ENCODE measurements at regions not wholly inside any gene's neighbourhood (a gene's known extent, or its start where the extent isn't known, plus 50 kb on each side); places are given as distances from the start of the nearest gene placed in this dataset.

GRCh38 chrX:44401151-44401550 lies 57.7 kb upstream of the EFHC2 start:
- Histone ChIP-seq H3K9me3 (ENCODE audit: control insufficient read depth, low read depth, low read length) (peaks cover 18% of the 10 kb centered on the region), H4K20me1 (ENCODE audit: control insufficient read depth, insufficient read depth, insufficient read length) (no peaks in the 10 kb centered on the region), H3K79me1 (ENCODE audit: insufficient read depth, low read depth, low read length, poor library complexity, severe bottlenecking) (no peaks in the 10 kb centered on the region), H2BK5ac (ENCODE audit: insufficient read length, low read length) (no peak overlapping the region), H3K23me2 (ENCODE audit: insufficient read length, low read depth, low read length, poor library complexity, severe bottlenecking) (no peaks in the 10 kb centered on the region), H3K56ac (ENCODE audit: insufficient read length, low read depth, low read length) (no peak overlapping the region), H4K5ac (ENCODE audit: insufficient read length, low read depth, low read length) (no peak overlapping the region), H2BK12ac (ENCODE audit: insufficient read length, low read depth, low read length) (no peak overlapping the region), H3K9ac (ENCODE audit: extremely low read depth, insufficient read length, low read length) (no peak overlapping the region), H3K18ac (ENCODE audit: insufficient read length, low read depth, low read length) (no peak overlapping the region), H3K4me2 (ENCODE audit: insufficient read depth, insufficient read length, low read length) (no peak overlapping the region), H3K4me1 (ENCODE audit: insufficient read depth, low read length) (no peaks in the 10 kb centered on the region), H4K91ac (ENCODE audit: insufficient read length, low read depth, low read length) (no peak overlapping the region), H3K27me3 (ENCODE audit: insufficient read depth, low read length) (no peaks in the 10 kb centered on the region), H3K4ac (ENCODE audit: low read depth, low read length) (no peak overlapping the region), H3K27ac (ENCODE audit: insufficient read length, low read depth, low read length) (no peak overlapping the region), H3K14ac (ENCODE audit: insufficient read depth, low read length) (no peak overlapping the region), H2BK15ac (ENCODE audit: low read depth, low read length) (no peak overlapping the region), H3T11ph (ENCODE audit: low read length) (no peak overlapping the region), H3K79me2 (ENCODE audit: insufficient read depth, low read length) (no peaks in the 10 kb centered on the region), H2BK120ac (ENCODE audit: low read depth, low read length, poor library complexity, severe bottlenecking) (no peak overlapping the region), H3K23ac (ENCODE audit: insufficient read length, low read depth, low read length) (no peak overlapping the region), H2AFZ (ENCODE audit: low read length) (no peak overlapping the region), H4K8ac (replicated peaks; ENCODE audit: insufficient read length, low read depth, low read length) (no peak overlapping the region), H2AK5ac (ENCODE audit: insufficient read length, low read length) (no peak overlapping the region), H2BK20ac (ENCODE audit: low read depth, low read length, poor library complexity, severe bottlenecking) (no peak overlapping the region)
- no peaks in the 10 kb centered on the region for H3K27me3 Mint-ChIP-seq (ENCODE audit: low read depth)
- H3K27ac Mint-ChIP-seq, result no peak overlapping the region
- no CpG with 5 or more reads among the region's 4 CpGs for WGBS (ENCODE audit: extremely low coverage, insufficient read length, low lambda C conversion rate)
- no peak overlapping the region for H3K4me3 Mint-ChIP-seq
- no peak for DNase-seq
- no peaks in the 10 kb centered on the region for H3K4me1 Mint-ChIP-seq
- H3K36me3 Mint-ChIP-seq (ENCODE audit: insufficient read depth in 1 of 3, low read depth in 3 of 3), result peaks cover 0 to 3% (median 0%) of the 10 kb centered on the region in 3 experiments; a peak in 2 of 7 replicates
- TF ChIP-seq CTCF (conservative IDR thresholded peaks at IDR 0.05), result no peak
- peaks cover 52 to 57% of the 10 kb centered on the region in 2 experiments for H3K9me3 Mint-ChIP-seq

Data from H9 (cell line).